ENCODE measurements at regions not wholly inside any gene's neighbourhood (a gene's known extent, or its start where the extent isn't known, plus 50 kb on each side); places are given as distances from the start of the nearest gene placed in this dataset.

GRCh38 chr11:93073508-93074280 is 104.2 kb downstream of the MTNR1B start:
- Histone ChIP-seq H3K9ac (no peak overlapping the region), H3K27me3 (ENCODE audit: insufficient read depth) (no peaks in the 10 kb centered on the region), H2AFZ (ENCODE audit: low read depth) (no peak overlapping the region), H3K4me2 (no peak overlapping the region), H4K20me1 (ENCODE audit: insufficient read depth) (no peaks in the 10 kb centered on the region), H3K4me1 (ENCODE audit: control insufficient read depth in 1 of 2, insufficient read depth in 2 of 2, low read depth in 1 of 2, low read length in 1 of 2) (no peaks in the 10 kb centered on the region), H3K9me2 (no peaks in the 10 kb centered on the region), H3K79me2 (ENCODE audit: insufficient read depth) (no peaks in the 10 kb centered on the region), H3K9me3 (no peaks in the 10 kb centered on the region), H3K27ac (ENCODE audit: low read depth in 2 of 2, low read length in 1 of 2) (no peak overlapping the region), H3K4me3 (ENCODE audit: low read depth in 2 of 2, low read length in 1 of 2) (no peak overlapping the region), H3F3A (replicated peaks; ENCODE audit: insufficient read depth) (no peaks in the 10 kb centered on the region), H3K36me3 (replicated peaks in 1 of 2; ENCODE audit: control insufficient read depth in 1 of 2, insufficient read depth in 2 of 2, low read length in 1 of 2) (no peaks in the 10 kb centered on the region)
- ChIA-PET CTCF (no interaction called here), POLR2A (no interaction called here)
- no peak for DNase-seq
- no peak for TF ChIP-seq FOXM1 (IDR thresholded peaks at IDR 0.05; ENCODE audit: low read depth)
- TF ChIP-seq RAD21 (IDR thresholded peaks at IDR 0.05; ENCODE audit: low read length) = no peak
- TF ChIP-seq YY1 (IDR thresholded peaks at IDR 0.05; ENCODE audit: low read depth) = no peak
- no peak for TF ChIP-seq TCF12 (IDR thresholded peaks at IDR 0.05)
- no peak for TF ChIP-seq REST (IDR thresholded peaks at IDR 0.05; ENCODE audit: low read depth, low read length)
- no peak for TF ChIP-seq SIN3A (IDR thresholded peaks at IDR 0.05; ENCODE audit: borderline replicate concordance, low read depth, low read length)
- TF ChIP-seq, protein P1, sequence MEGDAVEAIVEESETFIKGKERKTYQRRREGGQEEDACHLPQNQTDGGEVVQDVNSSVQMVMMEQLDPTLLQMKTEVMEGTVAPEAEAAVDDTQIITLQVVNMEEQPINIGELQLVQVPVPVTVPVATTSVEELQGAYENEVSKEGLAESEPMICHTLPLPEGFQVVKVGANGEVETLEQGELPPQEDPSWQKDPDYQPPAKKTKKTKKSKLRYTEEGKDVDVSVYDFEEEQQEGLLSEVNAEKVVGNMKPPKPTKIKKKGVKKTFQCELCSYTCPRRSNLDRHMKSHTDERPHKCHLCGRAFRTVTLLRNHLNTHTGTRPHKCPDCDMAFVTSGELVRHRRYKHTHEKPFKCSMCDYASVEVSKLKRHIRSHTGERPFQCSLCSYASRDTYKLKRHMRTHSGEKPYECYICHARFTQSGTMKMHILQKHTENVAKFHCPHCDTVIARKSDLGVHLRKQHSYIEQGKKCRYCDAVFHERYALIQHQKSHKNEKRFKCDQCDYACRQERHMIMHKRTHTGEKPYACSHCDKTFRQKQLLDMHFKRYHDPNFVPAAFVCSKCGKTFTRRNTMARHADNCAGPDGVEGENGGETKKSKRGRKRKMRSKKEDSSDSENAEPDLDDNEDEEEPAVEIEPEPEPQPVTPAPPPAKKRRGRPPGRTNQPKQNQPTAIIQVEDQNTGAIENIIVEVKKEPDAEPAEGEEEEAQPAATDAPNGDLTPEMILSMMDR (IDR thresholded peaks at IDR 0.05) = no peak
- no peak for TF ChIP-seq MXI1 (IDR thresholded peaks at IDR 0.05; ENCODE audit: low read depth, low read length)
- no peak for TF ChIP-seq FOSL2 (IDR thresholded peaks at IDR 0.05; ENCODE audit: borderline replicate concordance, low read depth)
- WGBS (ENCODE audit: low lambda C conversion rate) = 71% methylated on average over 4 of the region's 4 CpGs

GRCh38 chr11:93074352-93074751 is 104.9 kb downstream of the MTNR1B start:
- H3K4me1 ChIP-seq (ENCODE audit: control insufficient read depth in 1 of 2, insufficient read depth in 2 of 2, low read depth in 1 of 2, low read length in 1 of 2) = no peaks in the 10 kb centered on the region
- no peaks in the 10 kb centered on the region for H3F3A ChIP-seq (replicated peaks; ENCODE audit: insufficient read depth)
- H3K36me3 ChIP-seq (replicated peaks in 1 of 2; ENCODE audit: control insufficient read depth in 1 of 2, insufficient read depth in 2 of 2, low read length in 1 of 2) = no peaks in the 10 kb centered on the region
- H4K20me1 ChIP-seq (ENCODE audit: insufficient read depth) = no peaks in the 10 kb centered on the region
- ChIA-PET POLR2A (no interaction called here), CTCF (no interaction called here)
- no peak overlapping the region for H3K9ac ChIP-seq
- WGBS (ENCODE audit: low lambda C conversion rate) = 87% methylated on average over 10 of the region's 10 CpGs
- no peak overlapping the region for H3K4me2 ChIP-seq
- H2AFZ ChIP-seq (ENCODE audit: low read depth) = no peak overlapping the region
- DNase-seq = no peak
- H3K27me3 ChIP-seq (ENCODE audit: insufficient read depth) = no peaks in the 10 kb centered on the region
- H3K79me2 ChIP-seq (ENCODE audit: insufficient read depth) = no peaks in the 10 kb centered on the region
- H3K9me2 ChIP-seq = no peaks in the 10 kb centered on the region
- H3K9me3 ChIP-seq = no peaks in the 10 kb centered on the region
- no peak overlapping the region for H3K4me3 ChIP-seq (ENCODE audit: low read depth in 2 of 2, low read length in 1 of 2)
- H3K27ac ChIP-seq (ENCODE audit: low read depth in 2 of 2, low read length in 1 of 2) = no peak overlapping the region
- TF ChIP-seq FOXJ3 (CRISPR knock-in tag; IDR thresholded peaks at IDR 0.05) (no peak), ELF1 (IDR thresholded peaks at IDR 0.05) (no peak), REST (IDR thresholded peaks at IDR 0.05; ENCODE audit: low read depth, low read length) (no peak), TAF1 (IDR thresholded peaks at IDR 0.05; ENCODE audit: borderline replicate concordance, low read depth, low read length) (no peak), FOXM1 (IDR thresholded peaks at IDR 0.05; ENCODE audit: low read depth) (no peak), TCF12 (IDR thresholded peaks at IDR 0.05) (no peak)
- TF ChIP-seq, protein P2, sequence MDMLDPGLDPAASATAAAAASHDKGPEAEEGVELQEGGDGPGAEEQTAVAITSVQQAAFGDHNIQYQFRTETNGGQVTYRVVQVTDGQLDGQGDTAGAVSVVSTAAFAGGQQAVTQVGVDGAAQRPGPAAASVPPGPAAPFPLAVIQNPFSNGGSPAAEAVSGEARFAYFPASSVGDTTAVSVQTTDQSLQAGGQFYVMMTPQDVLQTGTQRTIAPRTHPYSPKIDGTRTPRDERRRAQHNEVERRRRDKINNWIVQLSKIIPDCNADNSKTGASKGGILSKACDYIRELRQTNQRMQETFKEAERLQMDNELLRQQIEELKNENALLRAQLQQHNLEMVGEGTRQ (IDR thresholded peaks at IDR 0.05; ENCODE audit: borderline replicate concordance, low read depth, low read length) = no peak
- TF ChIP-seq, protein P3, sequence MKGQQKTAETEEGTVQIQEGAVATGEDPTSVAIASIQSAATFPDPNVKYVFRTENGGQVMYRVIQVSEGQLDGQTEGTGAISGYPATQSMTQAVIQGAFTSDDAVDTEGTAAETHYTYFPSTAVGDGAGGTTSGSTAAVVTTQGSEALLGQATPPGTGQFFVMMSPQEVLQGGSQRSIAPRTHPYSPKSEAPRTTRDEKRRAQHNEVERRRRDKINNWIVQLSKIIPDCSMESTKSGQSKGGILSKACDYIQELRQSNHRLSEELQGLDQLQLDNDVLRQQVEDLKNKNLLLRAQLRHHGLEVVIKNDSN (IDR thresholded peaks at IDR 0.05; ENCODE audit: borderline replicate concordance, low read depth) = no peak
- TF ChIP-seq, protein P4, sequence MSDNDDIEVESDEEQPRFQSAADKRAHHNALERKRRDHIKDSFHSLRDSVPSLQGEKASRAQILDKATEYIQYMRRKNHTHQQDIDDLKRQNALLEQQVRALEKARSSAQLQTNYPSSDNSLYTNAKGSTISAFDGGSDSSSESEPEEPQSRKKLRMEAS (IDR thresholded peaks at IDR 0.05; ENCODE audit: low read depth) = no peak

Measured in SK-N-SH (cell line).